HG03280 (cell line): ENCODE measurements at regions not wholly inside any gene's neighbourhood (a gene's known extent, or its start where the extent isn't known, plus 50 kb on each side); places are given as distances from the start of the nearest gene placed in this dataset.

ENCODE experiments used
- ATAC-seq: cut with Tn5 transposase; IDR thresholded peaks from one replicate; pipeline ENCODE4 v1.9.1; 2021; ENCODE audit warnings: mild to moderate bottlenecking, moderate library complexity; ENCODE audit not compliant: unreplicated experiment

DNA sequence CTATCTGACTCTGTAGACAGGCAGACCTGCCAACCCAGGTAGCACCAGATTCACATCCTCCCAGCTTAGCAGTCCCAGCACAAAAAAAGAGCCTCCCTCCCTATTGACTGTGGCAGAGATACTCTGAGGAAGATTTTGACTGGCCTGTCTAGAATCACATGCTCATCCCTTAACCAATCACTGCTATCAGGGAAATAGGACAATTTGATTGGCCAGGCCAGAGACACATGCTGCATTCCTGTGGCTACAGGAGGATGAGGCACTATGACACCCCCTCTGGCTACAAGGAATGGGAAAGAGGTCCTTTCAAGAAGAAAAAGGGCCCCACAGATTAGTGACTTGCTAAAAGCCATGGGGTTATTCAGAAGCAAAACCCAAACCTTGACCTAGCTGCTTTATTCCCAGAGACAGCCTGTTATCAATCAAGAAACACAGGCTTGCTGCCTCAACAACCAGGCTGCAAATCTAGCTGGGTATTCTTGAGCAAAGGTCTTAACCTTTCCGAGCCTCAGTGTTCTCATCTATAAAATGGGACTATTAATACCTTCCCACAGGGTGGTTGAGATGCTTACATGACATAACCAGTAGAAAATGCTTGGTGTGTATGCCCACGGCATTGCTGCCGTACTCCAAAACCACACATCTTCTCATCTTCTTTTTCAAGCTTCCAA is 147.6 kb downstream of the BCOR start:
- no peak for ATAC-seq

DNA sequence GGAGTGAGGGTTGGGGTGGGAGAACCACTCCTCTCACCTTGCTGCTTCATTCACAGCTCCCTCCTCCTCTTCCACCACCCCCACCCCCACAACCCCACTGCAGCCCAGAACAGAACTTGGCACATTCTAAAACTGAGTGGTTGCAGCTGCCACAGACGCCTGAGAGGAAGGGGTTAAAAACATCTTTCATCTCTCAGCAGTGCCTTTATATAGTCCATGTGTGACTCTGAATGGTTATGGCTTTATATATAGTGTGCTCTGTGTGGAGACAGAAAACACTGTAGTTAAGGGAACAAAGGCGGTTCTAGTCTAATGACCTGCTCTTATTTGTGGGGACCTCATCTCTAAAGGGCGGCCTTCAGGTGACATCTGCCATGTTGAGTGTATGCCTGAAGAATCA is 144.8 kb downstream of the BCOR start:
- no peak for ATAC-seq

DNA sequence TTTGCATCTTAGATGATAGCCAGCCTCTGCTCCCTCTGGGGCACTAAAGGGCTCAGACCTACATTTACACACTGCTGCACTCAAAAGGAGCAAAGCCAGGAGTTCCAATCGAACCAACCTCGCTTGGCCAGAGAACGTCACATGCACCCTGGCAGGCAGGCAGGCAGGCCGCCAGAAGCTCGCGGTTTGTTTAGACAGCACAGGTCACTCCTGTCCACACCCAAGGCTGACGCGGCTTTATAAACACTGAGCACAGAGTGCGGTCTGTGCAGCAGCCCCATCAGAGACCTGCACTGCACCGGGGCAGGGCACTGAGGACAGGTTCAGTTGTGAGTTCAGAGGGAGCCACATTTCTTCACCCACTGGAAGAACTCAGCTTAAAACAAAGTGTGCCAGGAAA is 143.9 kb downstream of the BCOR start:
- no peak for ATAC-seq

DNA sequence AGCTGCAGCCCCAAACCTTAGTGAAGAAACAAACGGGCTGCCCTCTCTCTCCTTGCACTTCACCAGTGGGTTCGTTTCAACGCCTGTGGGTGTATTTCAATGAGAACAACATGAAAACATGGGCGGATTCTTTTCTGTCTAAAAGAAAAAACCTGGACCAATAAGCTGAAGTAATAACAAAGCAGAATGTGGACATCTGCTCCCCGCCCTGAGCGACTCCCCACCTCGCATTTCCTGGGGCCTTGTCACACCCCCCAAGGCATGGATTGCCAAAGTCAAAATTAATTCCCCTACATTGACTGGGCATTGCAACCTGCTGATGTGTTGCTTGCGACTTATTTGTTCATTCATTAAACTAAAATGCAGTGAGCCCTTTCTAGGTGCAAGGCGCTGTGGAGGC is 142.9 kb downstream of the BCOR start:
- no peak for ATAC-seq

DNA sequence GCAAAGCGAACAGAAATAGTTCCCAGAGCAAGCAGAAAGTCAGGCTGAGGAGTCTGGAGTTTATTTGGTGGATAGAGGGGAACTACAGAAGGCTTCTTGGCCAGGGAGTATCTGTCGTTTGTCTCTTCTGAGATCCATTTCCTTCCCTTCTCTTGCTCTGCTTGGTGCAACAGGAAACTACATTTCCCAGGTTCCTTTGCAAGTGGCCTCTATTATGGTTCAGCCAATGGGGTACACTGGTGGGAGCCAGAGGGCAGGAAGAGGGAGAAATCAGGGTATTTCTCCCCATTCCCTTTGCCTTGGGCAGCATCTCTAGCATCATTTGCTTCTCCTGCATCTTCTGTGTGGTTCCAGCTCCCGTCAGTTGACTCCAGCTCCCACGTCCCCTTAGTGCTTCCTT is 142.1 kb downstream of the BCOR start:
- ATAC-seq = no peak

DNA sequence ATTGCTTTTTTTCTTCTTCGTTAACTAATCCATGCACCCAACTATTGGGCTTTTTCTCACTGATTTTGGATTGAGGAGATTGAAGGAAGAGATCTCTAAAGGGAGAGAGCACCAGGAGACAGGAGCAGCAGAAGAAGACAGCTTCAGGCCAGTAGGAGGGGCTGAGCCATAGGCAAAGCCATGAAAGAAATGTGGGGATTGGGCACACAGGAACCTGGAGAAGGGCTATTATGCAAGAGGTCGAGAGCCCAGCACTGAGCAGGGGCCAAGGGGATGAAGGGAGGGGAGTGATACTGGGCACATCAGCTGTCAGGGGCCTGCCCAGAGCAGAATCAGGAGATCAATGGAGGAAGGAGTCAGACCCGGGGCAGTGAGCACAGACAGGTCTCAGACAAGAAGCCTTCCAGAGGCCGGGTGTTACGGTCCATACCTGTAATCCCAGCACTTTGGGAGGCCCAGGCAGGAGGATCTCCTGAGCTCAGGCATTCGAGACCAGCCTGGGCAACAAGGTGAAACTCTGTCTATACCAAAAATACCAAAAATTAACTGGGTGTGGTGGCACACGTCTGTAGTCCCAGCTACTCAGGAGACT is 140.9 kb downstream of the BCOR start:
- no peak for ATAC-seq

DNA sequence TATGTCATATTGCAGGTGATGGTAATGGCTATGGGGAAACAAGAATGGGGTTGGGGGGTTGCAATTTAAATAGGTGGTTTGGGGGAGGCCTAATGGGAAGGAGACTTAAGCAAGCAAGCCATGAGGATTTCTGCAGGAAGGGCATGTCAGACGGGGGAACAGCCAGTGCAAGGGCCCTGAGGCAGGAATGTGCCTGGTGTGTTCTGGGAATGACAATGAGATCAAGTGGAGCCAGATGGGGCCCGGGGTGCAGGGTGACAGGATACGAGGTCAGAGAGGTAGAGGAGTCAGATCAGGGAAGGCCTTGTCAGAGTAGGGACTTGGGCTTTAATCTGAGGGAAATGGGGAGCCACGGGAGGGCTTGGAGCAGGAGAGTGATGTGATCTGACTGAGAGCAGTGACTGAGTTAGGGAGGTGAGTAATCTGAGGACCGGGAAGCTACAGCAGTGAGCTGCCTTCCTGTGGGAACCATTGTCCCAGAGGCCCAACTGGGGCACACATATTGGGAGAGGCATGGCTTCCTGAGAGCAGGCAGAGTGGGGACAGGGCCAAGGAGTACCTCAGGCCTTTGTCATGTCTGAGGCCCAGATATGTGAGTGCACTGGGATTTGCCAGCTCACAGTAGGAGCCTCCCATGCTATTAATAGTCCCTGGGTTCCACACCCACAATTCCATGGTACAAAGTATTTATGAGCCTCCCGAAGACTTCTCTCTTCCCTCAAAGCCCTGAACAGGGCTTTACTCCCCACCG is 139.8 kb downstream of the BCOR start:
- no peak for ATAC-seq

DNA sequence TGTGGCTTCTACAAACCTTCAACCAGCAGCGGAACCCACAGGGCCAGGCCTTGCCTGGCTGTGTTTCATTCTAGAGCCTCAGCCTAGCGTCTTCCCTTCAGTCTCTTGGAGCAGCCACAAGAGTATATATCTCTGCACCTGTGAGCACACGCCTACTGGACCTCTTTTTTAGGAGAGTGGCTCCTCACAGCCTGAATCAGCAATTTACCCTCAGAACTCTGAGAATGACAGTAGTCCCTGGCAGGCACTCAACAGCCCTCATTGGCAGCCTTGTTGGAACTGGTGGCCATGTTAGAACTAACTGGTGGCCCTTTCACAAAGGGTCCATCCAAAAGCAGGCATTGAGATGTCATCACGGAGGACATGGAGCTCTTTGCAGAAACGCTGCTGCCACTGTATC is 138.9 kb downstream of the BCOR start:
- no peak for ATAC-seq

DNA sequence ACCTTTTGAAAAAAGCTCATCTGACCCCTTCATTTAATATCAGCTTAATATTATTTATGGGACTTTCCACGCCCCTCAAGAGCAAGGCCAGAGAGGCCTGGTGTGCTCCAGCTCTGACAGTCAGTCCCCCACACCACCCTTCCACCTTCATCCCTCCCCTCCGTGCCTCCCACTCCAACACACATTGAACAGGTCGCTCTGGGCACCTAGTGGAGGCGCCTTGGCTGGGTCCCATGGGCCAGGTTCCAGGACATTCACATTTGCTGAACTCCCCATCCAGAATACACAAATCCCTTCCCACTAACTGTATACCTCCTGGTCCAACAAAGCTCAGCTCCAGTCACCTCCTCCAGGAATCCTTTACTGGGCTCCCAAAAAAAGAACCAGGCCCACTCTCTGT is 137.5 kb downstream of the BCOR start:
- ATAC-seq = no peak

DNA sequence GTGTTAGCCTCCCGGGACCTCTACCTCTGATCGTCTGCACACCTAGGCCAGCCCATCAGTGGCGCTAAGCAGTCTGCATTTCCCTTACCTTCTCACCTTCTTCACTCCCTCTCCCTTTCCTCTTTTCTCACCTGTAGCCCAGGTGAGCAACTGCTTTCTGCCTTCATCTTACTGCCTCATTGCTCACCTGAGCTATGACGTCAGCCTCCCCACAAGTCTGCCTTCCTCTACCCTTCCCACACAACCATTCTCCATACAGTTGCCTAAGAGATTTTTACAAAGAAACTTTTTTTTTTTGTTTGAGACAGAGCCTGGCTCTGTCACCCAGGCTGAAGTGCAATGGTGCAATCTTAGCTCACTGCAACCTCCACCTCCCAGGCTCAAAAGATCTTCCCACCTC is 136.3 kb downstream of the BCOR start:
- no peak for ATAC-seq

DNA sequence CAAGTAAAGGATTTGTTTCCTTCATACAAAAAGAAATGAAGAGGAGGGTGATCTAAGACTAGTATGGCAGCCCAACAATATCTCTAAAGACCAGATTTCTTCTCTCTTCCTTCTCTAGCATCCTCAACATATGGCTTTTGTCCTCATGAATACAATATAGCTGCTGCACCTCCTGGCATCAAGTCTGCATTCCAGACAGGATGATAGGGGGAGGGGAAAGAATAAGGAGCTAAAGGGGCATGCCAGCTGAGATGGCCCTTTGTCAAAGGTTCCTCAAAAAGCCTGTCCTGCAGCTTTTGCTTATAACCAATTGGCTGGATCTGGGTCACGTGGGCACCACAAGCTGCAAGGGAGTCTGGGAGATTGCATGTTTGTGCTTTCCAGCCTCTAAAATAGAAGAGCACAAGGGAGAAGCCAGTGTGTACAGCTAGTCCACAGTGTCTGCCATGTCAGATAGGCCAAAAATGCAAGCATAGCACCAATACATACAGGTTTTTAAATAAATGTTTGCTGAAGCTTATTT is 132.6 kb downstream of the BCOR start:
- no peak for ATAC-seq

DNA sequence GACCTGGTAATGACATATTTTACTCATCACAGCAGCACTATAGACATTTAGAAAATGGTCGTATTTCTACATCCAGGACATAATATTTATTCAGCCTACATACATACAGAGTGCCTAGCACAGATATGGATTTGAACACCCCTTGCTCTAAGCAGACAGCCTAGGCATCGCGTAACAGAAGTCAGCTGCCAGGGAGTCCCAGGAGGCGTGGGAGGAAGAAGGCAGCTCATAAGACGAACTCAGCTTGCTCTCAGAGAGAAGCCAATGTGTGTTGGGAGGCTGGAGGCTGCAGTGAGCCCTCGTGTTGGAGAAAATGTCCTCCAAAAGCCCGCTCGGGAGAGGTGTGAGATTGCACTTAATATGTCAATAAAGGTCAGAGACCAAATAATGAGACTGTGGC is 131.6 kb downstream of the BCOR start:
- ATAC-seq = no peak

DNA sequence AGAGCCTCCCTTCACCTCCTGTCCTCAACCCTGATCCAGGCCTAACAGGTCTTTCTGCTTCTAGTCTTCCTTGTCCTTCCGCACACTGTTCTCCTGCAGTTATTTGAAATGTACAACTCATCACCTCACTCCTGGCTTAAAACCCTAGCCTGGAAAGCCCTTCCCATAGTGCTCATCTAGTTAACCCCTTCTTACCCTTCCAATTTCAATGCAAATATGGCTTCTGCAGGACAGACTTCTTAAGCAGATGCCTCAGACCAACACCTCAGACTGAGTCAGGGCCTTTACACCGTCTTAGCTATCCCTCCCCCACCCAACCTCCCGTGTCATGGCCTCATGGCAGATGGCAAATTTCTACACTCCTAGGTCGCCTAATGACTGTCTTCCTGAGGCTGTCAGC is 130.4 kb downstream of the BCOR start:
- ATAC-seq = no peak

DNA sequence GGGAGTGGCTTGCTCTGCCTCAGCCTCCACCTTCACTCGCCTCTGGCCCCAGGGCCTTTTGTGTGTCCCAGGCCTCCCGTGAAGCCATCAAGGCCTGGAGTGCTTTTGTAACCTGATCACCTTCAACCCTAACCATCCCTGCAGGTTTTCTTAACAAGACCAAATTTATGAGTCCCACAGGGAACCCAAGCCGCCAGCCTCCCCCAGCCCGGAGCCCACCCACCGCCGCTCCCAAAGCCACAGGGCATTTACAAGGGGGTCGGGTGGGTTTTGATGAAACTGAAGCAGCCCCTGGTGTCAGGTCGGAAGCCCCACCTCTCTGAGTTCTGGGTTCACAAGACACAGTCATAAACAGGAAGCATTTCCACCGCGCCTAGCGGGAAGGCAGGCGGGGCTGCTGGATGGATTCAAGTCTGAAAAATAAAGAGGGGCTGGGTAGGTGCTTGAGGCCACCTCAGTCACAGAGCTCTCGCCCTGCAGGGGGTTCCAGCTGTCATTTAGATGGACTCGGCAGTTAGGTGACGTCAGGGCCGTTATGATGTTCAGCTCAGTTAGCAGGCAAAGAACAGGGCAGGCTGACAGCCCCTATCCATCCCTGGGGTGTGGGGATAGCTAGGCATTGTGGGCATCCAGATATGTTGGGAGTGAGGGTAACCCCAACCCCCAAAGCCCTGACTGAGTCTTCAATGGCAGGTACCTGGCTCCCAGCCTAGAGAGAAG is 128.5 kb downstream of the BCOR start:
- no peak for ATAC-seq

DNA sequence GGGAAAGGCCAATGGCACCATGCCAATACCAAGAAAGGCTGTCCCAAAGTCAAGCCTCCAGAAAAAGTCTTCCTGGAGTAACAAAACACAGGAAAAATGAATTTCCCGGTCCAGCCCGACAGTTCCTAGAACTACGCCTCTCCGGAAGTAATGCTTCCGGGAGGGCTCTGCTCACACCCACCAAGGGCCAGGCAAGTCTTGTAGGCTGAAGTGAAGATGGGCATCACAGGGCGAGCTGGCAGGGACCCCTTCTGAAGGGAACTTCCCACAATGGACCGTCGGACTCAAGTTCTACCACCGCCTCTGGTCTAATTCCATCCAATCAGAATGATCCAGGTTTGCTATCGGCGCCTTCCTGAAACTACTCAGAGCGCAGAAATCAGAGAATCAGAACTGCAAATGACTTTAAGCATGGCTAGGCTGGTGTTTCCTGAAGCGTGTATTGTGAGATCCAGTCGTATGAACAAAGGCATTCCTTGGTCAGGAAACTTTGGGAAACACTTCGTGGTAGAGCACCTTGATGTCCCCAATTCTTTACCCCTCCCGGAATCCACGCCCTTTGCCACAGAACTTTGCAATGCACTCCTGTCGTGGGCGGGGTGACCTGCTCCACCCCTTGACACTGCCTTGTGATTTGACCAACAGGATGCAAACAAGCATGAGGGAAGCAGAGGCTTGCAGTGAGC is 127.8 kb downstream of the BCOR start:
- no peak for ATAC-seq

DNA sequence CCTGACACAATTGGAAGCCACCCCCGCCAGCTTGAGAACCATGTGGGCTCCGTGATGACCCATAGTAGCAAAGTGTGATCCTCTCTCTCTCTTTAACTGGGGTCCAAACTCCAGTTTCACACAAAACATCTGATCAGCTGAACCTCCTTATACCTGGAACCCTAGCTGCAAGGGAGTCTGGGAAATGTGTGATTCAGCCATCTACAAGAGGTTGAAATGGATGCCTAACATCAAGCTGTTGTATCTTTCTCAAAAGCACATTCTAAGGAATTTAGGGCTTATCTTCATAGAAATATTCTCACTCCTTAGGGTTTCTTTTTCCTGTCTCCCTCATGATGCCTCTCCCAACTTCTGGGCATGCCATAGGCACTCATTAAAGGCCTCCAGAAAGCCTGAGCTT is 126.0 kb downstream of the BCOR start:
- ATAC-seq = no peak

DNA sequence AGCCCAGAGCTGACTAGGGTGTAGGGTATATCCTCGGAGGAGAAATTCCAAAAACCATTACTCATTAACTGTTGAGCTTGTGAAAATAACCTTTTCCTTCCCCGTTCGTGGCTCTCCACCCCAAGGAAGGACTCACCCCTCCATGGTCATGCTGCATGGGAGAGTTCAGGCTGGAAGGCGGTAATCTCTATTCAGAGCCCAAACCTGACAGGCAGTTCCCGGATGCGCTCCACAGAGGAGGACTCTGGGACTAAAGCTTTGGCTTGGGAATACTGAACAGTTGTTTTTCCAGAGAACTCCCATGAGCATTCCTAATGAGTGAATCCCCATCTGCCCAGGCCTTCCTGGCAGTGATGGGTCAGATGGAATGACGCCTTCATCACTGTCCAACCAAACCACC is 125.4 kb downstream of the BCOR start:
- ATAC-seq = no peak

DNA sequence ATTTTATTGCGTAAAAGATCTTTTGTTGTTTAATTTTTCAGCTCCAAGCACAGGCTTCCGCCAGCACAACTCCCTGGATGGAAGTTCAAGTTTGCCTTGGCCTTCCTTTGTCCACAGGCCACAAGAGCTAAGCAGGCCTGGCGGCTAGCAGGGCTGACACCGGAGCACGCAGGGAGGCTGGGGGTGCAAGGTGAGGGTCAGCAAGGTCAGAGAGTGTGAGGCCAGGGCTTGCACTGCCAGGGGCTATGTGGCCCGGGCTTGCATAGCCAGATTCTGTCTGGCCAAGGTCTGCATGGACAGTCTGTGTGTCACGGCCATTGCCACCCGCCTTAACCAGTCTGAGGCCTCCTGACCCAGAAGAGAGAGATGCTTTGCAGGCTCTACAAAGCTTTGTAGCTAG is 123.9 kb downstream of the BCOR start:
- no peak for ATAC-seq

DNA sequence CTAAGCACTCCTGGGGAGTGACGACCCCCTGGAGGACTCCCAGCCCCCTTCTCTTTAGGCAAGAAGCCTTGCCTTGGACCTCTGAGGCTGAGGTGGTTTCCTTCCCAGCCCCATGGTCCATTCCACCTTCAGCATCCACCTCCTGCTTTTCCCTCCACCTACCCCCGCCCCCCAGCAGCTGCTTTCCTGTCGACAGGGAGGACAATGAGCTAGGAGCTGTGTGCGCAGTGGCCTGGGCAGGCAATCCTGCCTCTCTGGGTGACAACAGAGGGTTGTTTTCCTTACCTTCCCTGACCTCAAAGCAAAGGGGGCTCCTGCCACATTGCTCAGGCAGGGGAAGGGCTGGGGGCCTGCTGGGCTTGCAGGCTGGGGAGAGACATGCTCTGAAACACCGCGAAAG is 123.5 kb downstream of the BCOR start:
- no peak for ATAC-seq

DNA sequence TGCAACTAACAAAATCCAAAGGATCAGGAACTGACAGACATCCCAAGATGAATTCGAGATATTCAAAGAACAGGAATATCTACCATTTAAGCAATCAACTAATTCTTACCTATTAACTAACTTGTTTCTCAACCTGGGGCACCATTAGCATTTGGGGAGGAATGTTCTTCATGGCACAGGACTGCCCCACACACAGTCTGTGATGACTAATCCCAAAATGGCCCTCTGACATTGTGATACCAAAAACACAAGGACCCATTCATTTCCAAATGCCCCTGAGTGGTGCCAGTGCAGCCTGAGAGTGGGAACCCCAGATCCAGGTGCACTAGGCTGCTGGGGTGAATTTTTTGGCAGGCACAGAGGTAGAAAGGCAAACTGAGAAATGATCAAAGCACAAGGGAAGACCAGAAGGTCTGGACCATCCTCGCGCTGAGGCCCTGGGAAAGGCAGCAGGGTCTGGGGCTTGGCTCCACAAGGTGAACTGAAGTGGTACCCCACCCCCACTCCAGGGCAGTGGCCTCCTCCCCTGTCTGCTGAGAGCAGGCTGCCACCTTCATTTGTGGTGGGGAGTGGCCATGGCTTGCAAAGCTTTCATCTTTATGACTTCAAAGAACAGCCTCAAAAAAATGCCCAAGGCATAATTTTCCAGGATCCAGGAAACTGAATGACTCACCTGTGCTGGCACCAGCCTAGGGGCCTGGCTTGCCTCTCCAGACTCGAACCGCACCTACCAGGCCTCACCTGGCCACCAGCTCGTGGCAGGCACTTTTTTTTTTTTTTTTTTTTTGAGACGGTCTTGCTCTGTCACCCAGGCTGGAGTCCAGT is 122.4 kb downstream of the BCOR start:
- no peak for ATAC-seq
